ENCODE measurements at regions not wholly inside any gene's neighbourhood (a gene's known extent, or its start where the extent isn't known, plus 50 kb on each side); places are given as distances from the start of the nearest gene placed in this dataset.

DNA sequence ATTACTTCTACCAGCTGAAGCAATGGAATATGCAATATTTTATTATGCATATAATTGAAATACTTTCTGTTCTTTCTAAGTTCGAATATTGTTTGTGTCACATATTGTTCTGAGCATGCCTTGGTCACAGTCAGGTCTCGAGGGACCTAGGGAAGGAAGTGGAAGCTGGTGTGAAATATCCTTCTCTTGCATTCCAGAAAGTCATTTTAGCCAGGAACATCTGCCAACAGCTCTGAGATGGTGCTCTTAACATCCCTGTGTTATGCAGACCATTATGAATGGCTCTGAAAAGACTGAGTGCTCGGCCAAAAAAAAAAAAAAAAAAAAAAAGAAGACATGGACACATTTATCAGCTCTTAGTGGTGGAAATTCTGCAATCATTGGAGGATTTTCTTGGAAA lies 132.7 kb upstream of the JAG1 start:
- DNase-seq (ENCODE audit: low spot score) = no peak

DNA sequence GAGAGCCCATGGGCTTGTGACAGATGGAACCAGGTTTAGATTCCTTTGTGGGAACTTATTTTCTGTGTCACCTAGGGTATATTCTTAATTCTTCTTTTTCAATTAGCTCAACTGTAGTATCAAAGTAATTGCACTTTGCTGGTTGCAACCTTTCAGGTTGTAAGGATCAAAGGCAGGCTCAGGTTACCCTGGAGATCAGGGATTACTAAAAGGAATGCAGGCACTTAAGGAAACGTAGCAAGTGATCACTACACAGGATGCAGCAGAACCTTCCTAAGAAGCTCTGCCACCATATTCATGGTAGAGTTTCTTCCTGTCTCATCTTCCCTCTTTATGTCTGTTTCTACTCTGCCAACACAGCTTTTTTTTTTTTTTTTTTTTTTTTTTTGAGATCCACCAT lies 133.2 kb upstream of the JAG1 start:
- DNase-seq (ENCODE audit: low spot score) = no peak

DNA sequence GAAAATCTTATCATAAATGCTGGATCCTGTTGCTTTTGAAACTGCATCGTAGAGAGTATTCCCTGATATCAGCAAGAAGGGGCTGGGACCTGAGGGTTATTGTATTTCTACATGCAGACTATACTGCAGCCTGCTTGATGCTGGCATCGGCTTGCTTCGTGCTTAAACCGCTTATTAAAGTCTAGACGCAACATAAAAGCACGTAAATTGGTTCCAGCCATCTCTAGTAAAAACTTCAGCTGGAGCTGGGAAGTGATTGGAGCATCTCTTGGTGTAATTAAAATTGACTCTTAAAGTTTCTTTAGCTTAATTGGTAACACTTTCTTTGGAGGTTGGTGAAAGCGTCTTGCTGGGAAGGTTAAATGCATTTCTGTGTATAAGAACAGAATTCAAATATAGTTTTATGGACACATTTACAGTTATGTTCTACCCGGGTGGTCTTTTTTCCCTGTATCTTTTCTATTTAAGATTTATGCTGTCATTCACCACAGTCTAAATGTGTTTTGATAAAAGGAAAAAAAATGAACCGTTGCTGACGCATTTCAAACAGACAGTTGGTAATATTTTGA lies 139.0 kb upstream of the JAG1 start:
- DNase-seq (ENCODE audit: low spot score) = no peak

DNA sequence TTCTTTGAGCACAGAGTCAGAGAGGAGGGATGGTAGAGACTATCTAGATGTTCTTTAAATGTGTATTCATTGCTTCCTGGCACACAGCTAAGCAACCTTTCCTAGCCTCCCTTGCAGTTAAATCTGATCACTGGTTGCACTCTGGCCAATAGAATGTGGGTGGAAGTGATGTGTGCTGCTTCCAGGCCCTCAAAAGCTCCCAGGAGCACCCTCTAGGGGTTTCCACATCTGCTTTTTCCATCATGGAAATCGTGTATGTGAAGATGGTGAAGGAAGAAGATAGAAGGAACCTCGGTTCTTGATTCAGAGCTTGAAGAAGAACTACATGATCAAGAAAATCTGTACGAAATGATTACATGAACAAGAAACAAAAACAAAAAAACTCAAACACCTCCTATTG lies 149.8 kb upstream of the JAG1 start:
- DNase-seq (ENCODE audit: low spot score) = no peak

DNA sequence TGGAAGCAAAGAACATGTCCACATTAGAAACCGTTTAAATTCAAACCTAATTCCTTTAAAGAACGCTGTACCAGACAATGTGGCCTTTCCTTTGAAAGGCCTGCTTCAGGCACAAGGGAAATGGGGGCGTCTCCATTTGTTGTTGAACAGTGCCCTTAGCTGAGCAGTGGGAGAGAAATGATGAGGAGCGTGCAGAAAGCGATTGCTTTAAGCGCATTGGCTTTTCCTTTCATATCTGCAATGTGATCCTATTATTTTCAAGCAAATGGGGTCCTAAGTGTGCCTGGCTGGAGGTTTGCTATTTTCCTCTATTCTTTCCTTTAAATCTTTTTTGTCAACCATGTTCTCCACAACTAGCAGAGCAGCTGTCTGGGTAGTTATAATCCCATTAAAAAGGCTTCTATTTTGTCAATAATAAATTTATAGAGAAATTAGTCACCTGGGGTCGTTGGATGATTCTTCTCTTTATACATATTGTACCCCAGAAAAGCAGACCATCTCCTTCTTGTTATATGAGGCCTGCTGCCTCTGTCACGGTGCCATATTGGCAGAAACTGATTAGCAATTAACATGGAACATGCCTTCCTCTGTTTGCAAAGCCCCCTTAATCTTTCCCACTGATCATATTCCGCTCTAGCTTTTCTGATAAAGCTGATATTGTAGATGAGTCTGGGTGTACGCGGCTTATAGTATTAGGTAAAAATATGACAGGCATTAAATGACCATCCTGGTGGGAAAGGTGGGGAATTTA lies 151.1 kb upstream of the JAG1 start:
- no peak for DNase-seq (ENCODE audit: low spot score)

DNA sequence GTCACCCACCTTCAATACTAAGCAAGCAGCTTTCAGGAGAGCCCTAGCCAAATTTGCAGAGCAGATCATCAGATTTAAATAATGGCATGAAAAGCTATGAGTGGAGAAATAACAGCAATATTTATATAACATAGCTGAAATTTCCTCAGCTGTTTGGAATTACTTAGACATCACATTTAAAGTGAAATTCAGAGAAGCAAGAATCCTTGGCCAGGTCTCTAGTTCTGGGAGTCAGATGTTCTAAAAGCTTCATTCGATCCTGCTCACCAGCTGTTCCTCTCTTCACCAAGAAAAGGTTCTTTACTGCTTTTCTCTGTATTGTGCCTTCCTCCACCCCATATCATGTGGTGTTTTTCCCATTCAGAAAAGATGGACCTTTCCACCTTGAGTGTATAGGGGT lies 152.3 kb upstream of the JAG1 start:
- no peak for DNase-seq (ENCODE audit: low spot score)

DNA sequence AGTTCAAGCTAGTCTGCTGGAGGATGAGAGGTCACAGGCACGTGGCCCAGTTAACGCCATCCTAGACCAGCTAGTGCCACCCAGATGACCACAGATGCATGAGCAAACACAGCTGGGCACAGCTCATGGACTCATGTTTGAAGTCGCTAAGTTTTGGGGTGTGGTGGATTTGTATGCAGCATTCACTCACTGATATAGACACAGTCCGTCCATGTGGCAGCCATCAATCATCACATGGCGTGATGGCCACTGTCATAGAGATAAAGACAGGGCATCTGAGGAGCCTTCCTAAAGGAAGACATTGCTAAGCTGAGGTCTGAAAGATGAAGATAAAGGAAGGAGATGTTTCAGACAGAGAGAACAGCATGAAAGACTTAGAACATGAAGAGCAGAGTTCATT lies 154.4 kb upstream of the JAG1 start:
- DNase-seq (ENCODE audit: low spot score) = no peak

DNA sequence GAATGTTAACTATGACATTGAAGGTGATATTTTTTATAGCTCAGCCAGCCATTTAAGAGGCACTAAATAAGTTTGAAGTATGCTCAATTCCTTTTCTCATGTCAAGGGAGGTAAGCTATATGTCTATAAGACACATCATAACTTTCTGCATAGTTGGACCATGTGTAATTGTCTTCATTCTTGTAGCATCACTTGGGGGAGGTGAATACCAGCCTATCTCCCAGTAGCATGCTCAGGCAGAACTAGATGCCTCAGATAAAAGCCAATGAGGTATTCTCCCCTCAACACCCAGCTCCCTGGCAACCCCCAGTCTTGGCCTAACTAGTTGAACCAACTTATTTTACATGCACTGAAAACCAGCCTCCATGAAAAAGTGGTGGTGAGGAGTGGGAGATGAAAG lies 158.3 kb upstream of the JAG1 start:
- DNase-seq (ENCODE audit: low spot score) = no peak

DNA sequence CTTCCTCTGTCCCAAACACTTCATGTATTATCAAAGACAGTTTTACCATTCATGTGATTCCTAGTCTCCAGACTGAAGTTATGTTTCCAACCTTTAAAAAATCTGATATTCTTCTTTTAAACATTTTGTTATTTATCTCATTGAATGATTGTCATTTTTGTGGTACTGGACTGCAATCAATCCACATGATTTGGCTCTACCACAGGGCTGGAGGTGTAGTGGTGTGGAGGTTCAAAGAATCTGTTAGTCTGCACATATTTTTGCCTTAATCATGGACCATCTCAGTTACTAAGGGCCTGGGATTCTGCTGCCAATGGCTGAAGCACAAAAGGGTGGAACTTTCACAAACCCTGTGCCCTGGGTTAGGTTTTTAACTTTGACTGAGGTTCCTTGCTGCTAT lies 164.1 kb upstream of the JAG1 start:
- no peak for DNase-seq (ENCODE audit: low spot score)

DNA sequence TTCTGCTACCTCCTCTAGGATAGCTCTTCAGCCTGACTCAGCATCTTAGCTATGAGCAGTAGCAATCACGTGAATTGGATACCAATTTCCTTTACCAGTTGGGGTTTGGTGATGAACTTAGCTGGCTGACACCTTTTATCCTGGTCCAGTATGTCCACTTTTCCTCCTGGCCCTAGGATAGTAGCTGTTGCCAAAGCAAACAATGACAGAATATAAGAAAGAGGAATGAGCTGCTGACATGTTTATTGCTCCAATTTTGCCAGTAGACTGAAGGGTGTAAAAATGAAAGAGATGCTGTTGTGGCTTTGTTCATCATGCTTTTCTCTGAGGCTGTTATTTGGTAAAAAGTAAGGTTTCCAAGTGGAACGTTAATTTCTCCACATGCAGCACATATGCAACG lies 168.3 kb upstream of the JAG1 start:
- no peak for DNase-seq (ENCODE audit: low spot score)

DNA sequence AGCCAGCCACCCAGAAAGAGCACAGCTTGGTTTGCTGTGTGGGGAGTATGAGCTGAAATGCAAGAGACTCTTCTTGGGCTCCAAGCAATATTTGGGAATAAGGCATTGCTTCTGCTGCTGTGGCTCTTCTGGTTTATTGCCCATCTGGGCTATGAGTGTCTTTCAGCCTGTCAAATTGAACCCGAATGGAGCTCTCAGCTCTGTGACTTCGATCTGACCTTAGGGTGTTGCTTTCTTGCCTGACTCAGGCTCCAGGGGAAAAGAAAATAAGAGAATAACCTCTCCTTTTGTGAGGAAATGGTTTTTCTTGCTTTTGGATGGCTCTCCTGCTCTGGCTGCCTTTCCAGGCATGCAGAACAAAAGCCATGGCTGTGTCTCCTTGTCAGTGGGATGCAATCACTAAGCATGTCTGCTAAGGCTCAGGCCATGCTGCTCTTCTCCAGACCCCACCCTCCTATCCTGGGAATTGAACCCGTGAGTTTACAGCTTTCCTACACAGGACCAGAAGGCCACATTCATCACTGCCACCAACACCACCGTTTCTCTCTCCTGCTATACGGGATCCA lies 169.4 kb upstream of the JAG1 start:
- no peak for DNase-seq (ENCODE audit: low spot score)

DNA sequence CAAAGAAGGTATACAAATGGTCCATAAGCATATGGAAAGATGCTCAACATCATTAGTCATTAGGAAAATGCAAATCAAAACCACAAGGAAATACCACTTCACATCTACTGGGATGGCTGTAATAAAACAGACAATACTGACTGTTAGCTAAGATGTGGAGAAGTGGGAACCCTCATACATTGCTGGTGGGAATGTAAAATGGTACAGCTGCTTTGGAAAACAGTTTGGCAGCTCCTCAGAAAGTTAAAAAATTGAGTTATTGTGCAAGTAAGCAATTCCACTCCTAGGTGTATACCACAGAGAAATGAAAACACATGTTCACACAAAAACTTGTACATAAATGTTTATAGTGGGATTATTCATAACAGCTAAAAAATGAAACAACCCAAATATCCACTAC lies 173.0 kb upstream of the JAG1 start:
- DNase-seq (ENCODE audit: low spot score) = no peak

DNA sequence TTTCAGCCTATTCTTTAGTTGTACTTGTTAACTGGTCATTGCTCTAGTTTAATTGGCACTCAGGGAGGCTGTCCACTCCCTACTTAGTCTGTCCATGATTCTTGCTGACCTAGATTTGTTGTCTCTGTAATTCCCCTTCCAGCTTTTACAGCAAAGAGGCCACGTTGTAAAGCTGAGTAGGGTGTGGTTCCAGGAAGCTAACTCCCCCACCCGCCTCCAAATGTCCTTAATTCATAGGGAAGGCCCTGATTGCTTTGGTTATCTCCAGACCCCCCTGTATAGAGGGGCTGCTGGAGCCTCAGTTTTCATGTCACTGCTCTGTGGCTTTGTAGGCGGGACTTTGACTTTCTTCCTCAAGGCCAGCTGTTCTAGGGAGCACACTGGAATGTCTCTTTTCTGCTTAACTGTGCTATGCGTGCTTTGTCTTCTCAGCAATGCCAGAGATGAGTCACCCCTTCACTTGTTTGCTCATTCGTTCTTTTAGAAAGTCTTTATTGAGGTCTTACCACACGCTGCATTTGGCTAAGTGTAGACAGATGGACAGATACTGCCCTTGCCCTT lies 175.1 kb upstream of the JAG1 start:
- peak; percentile 31 for DNase-seq (ENCODE audit: low spot score)

DNA sequence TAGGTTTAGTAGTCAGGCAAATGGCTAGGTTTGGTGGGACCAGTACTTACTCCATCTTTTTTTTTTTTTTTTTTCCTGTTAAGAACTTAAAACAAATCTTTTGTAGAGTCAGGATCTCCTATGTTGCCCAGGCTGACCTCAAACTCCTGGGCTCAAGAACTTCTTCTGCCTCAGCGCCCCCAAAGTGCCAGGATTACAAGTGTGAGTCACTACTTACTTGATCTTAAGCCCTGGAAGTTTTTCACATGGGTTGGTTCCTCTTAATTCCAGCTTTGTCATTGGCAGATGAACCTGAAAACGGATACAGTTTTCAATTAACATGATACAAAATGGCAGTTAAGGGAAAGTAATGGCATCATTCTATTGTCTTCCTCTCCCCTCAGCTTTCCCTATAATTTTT lies 179.4 kb upstream of the JAG1 start:
- no peak for DNase-seq (ENCODE audit: low spot score)

DNA sequence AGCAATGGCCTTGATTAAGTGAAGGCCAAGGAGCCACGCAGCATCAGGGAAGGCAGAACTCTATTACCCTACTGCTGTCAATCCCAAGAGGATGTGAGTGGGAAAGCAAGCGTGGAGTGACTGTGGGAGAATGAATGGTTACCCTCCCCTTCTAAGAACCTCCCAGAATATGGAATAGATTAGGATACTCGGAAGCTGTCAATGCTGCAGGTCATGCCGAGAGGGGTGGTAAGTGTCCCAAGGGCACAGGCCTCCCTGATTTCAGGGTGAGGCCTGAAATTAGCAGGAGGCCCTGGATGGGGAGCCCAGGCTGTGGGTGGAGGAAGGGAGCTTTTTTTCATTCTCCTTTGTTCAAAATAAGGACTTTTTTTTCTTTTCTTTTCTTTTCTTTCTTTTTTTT lies 179.9 kb upstream of the JAG1 start:
- DNase-seq (ENCODE audit: low spot score) = no peak

DNA sequence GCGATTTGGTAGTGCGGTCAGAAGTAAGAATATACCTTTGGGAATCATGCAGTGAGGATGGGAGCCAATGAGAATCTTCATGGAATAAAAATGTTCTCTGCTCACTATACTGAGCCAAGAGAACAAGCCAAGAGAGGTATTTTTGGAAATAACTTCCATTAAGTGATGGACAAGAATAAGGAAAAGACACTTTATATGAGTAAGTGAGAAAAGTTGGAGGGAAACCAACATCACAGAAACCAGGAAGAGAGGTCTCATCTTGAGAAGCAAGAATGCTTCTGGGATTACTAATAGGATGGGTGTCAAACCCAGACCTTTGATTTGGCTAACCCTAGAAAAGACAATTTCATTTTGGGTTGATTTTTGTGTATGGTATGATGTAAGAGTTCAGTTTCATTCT lies 181.2 kb upstream of the JAG1 start:
- DNase-seq (ENCODE audit: low spot score) = no peak

DNA sequence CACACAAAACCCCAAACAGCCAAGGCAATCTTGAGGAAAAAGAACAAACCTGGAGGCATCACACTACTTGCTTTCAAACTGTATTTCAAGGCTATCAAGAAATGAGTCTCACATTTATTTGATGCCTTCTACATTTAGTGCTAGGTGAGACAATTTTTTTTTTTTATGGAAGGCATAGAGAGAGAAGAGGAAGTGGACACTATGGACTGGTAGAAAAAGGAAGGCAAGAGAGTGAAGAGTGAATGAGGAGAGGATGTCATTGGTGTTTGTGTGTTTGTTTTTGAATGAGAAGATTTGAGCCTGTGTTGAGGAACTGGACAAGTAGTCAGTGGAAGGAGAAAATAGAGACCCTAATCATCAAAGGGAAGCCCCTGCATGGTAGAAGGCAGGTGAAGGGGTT lies 182.0 kb upstream of the JAG1 start:
- no peak for DNase-seq (ENCODE audit: low spot score)

DNA sequence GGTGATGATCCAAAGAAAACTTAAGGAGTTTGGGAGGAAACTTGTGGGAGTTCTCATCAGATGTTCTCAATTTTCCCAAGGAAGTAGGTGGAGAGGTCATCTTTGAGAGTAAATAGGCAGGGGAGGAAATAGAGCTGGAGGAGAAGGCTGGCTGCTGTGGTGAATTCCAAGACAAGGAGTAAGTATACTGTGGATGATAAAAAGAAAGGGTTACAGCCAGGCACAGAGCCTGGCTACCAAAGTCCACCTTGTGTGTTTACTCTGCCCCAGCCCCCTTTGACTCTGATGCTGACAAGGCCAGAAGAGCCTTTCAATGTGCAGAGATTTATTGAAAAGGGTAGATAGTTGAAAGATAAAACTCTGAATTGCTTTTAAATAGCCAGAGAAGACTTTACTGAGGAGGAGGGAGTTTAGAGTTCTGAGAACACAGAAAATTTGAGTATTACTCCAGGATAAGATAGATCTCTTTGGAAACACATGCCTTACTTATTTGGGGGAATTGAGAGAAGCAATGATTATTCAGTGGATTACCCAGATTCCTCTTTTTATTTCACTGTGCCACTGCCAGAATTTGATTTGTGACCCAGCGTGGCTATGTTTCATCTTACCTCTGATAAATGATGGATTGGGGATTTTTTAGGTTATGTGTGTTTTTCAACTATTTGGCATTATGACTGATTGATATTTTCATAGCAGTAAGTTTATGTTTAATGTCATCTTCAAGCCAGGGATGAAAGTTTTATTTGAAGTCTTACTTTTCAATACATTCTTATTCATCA lies 182.6 kb upstream of the JAG1 start:
- no peak for DNase-seq (ENCODE audit: low spot score)

DNA sequence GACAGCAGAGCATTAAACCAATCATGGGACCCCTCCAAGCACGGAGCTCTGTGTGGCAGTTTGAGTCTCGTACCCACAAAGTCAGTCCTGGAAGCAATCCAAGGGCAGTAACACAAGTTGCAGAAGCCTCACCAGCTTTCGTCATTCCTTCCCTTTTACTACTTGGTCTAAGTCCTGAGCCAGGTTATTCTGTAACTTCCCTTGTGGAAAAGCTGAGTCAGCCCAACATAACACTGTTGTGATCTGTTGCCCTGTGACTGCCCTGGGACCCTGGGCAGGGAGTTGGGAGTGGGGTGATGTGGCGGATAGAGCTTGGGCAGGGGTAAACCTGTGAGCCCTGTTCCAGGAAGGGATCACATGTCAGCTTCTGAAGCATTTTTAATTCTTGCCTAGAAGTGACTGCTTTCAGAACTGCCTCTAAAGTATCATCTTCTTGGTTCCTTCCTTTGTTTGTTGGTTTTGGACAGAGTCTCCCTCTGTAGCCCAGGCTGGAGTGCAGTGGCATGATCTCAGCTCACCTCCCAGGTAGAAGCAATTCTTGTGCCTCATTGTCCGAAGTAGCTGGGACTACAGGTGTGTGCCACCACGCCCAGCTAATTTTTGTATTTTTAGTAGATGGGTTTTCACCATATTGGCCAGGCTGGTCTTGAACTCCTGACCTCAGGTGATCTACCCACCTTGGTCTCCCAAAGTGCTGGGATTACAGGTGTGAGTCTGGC lies 183.7 kb upstream of the JAG1 start:
- DNase-seq (ENCODE audit: low spot score) = no peak

DNA sequence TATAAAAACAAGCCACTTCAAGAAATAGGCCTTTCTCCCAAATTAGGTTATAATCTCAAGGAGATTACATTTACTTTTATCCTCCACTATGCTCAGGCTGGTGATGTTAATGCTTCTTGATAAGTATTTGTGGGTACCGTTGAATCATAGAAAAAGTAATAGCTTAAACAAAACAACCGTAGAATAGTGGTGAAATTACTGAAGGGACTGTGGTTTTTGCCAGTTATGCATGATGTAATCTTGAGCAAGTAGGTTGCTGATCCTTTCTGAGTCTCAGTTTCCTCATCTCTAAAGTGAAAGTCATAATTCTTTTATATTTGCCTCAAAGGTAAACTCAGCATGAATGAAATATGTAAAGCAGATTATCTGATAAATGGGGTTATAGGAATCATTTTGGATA lies 187.3 kb upstream of the JAG1 start:
- DNase-seq (ENCODE audit: low spot score) = no peak

DNA sequence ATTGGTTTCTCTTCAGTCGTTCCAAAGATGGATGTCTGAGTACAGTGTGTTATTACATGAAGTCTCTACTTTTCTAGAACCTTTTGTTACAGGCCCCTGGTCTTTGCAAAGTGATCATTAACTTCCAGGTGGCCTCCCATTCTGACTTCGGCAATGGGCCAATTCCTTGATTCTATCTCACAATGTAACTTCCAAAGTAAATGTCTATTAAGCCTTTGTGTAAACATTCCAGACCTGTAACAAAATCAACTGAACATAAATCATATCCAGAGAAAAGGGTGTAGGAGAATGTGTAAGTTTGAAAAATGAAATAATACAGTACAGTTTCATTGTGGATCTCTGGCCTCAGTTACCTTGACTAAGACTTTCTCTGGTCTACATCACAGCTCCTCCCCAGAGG lies 187.8 kb upstream of the JAG1 start:
- no peak for DNase-seq (ENCODE audit: low spot score)

DNA sequence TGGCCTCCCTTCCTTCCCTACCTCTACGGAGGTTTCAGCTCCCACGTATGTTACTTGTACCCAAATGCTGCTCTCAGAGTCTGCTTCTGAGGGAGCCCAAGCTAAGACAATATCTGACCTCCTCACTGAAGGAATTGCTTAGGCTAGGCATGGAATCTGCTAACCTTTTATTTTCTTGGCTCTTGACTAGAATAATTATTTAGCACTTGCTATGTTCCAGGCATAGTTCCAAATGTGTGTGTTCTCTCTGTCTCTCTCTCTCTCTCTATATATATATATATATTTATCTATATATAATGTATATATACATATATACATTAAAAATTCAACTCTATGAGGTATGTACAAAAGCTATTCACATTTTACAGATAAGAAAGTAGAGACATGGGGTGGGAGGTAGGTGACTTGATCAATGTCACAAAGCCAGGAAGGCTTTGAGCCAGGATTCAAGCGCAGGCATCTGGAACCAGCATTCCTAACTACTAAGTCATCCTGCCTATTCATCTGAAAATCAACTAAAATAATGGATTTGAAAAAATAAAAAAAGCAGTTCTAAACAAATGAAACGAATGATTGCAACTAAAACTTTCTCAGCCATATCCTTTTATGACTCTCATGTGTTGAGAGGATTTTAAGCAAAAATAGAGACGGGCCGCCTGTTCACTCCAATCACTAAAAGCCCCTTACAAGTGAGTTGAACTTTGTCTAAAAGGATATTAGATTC lies 189.7 kb upstream of the JAG1 start:
- DNase-seq (ENCODE audit: low spot score) = peak; percentile 29

Data from hepatic stellate cell (primary cell).